HG03095 (cell line): ENCODE measurements at regions not wholly inside any gene's neighbourhood (a gene's known extent, or its start where the extent isn't known, plus 50 kb on each side); places are given as distances from the start of the nearest gene placed in this dataset.
A peak's percentile ranks its signal among the peaks of the same experiment; 100 is the strongest.
"Not testable (repeated sequence)": the region's sequence is repeated elsewhere in the genome, so short reads cannot be mapped to it uniquely, and the experiment has no call there.

Experiments
- ATAC-seq: cut with Tn5 transposase; IDR thresholded peaks from one replicate; pipeline ENCODE4 v1.9.1; 2021; ENCODE audit warnings: moderate library complexity; ENCODE audit not compliant: unreplicated experiment

GRCh38 chr15:26083896-26084295 lies 220.8 kb upstream of the ATP10A start:
- no peak for ATAC-seq

GRCh38 chr15:26083457-26083856 lies 220.3 kb upstream of the ATP10A start:
- ATAC-seq: no peak

DNA sequence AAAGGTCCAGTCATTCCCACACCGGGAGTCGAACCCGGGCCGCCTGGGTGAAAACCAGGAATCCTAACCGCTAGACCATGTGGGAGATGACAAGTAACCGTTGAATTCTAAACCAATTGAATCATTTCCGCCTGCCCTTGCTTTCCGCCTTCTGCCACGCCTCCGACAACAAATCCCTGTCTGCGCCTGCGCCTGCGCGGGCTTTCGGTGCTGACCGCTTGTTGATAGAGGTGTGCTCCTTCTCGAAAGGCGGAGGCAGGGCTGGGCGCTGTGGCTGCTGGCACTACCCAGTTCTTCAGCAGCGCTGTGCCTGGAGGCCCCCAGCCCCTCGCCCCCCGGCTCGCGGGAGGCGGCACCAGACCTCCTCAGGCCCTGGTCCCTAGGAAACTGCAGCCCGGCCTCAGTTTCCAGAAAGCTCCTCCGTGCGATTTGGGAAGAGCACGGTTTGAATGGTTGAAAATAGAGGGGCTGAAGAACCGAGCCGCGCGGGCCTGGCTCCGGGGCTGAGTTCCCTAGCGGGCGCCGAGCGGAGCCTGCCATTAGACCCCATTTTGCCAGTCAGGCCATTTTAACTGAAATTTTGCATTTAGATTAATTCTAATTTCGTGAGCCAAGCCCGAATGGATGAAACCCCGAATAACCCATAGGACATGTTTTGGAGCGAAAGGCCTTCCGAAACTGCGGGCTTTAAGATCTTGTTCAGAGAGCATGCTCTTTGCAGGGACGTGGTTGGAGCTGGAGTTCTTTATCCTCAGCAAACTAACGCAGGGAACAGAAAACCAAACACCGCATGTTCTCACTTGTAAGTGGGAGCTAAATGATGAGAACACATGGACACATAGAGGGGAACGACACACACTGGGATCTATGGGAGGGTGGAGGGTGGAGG lies 219.3 kb upstream of the ATP10A start:
- ATAC-seq: peak; percentile 93

DNA sequence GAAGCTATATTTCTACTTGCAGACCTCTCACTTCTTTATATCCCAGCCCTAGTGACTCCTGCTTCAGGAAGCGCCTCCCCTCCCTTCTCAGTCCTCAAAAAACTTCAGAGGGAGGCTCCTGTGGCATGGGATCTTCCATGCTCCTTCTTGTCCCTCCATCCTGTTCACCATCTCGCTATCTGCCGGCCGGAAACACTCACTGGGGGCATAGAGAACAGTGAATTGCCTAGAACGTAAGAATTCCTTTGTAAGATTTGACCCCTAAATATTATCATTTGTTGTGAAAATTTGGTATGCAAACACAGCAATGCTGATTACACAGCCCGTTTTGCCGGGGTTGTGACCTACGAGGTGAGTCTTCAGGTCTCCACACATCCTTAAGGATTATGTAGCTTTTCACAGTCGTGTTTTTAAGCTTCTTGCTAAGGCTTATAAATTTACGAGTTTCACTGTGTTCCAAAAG lies 218.7 kb upstream of the ATP10A start:
- no peak for ATAC-seq

- no peak for ATAC-seq
Observed at GRCh38 chr15:26075770-26076169, 212.6 kb upstream of the ATP10A start.

- ATAC-seq: no peak
Observed at GRCh38 chr15:26073430-26074333, 210.6 kb upstream of the ATP10A start.

GRCh38 chr15:26070095-26070532 lies 207.0 kb upstream of the ATP10A start:
- ATAC-seq: no peak

GRCh38 chr15:26069231-26069641 lies 206.1 kb upstream of the ATP10A start:
- ATAC-seq: no peak

- no peak for ATAC-seq
Observed at GRCh38 chr15:26066896-26067295, 203.8 kb upstream of the ATP10A start.

DNA sequence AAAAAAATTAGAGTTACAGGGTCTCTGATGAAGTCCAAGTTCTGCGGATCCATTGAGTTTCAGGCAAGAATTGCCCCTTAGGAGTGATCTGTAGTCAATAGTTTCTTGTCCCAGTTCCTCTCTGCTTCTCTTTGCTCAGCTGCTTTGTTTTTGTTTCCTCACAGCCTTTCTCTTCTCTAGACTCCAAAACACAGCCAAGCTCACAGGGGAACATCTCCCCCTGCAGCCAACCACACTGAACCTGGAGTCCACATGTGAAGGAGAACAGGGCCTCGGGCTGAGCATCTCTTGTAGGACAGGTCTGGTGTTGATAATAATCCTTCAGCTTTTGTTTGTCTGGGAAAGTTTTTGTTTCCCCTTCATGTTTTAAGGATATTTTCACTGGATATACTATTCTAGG lies 202.6 kb upstream of the ATP10A start:
- no peak for ATAC-seq

GRCh38 chr15:26061248-26061647 lies 198.1 kb upstream of the ATP10A start:
- no peak for ATAC-seq

DNA sequence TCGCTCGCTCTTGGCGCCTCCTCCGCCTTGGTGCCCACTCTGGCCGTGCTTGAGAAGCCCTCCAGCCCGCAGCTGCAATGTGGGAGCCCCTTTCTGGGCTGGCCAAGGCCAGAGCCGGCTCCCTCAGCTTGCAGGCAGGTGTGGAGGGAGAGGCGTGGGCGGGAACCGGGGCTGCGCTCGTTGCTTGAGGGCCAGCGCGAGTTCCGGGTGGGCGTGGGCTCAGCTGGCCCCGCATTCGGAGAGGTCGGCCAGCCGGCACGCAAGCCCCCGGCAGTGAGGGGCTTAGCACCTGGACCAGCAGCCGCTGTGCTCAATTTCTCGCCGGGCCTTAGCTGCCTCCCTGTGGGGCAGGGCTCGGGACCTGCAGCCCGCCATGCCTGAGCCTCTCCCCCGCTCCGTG lies 193.6 kb upstream of the ATP10A start:
- not testable (repeated sequence) for ATAC-seq

DNA sequence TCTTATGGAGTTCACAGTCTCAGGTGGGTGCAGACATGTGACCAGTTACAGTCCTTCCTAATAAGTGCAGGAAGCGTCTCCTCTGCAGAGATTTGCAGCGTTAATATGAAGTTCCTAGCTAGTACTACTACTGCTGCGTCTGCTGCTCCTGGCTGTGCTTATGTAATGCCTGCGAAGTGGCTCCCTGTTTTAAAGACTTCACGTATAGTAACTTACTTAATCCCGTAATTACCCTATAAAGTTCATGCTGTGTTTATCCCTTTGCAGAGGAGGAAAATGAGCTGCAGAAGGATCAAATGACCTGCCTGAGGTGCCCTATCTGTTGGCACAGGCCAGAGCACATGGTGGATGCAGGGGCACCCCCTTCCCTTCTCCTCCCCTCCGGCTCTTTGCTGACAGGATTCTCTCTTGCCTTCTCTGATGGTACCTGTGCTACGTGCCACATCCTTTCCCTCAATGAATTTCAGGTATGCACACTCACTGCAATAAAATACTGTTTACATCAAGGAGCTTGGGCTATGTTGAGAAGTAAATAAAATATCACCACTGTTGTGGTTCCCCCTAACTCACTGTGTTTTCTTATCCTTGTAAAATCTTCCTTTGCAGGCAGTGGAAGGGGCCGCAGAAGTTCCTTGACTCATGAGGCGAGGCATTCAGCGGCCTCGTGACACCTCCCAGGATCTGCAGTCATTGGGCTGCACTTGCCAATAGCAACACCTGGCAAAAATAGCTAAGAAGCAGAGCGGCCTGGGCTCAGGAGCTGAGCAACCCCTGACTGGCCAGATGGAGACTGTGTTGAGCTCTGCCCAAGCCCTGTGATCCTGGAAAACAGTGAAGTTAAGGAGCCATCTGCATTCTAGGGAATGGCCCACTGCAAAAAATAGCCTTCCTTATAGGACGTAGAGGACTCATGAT lies 188.9 kb upstream of the ATP10A start:
- no peak for ATAC-seq

DNA sequence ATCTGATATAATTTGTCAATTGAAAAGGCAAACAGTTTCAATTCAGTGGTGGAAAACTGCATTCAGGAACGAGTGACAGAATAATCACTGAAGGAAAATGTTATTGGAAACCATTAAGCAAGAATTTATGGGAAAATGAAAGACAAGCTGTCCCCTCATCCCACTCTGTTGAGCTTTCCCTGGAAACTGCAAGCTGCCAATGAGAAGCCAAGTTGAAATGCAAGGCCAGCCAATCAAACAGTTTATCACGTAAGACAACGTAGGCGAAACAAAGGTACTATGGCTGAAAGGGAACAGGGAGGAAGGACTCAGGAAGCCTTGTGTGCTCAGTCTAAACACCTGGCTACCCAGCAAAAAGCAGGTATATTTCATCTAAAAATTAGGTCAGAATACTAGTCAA lies 187.9 kb upstream of the ATP10A start:
- ATAC-seq: no peak

GRCh38 chr15:26049900-26050657 lies 187.0 kb upstream of the ATP10A start:
- no peak for ATAC-seq

DNA sequence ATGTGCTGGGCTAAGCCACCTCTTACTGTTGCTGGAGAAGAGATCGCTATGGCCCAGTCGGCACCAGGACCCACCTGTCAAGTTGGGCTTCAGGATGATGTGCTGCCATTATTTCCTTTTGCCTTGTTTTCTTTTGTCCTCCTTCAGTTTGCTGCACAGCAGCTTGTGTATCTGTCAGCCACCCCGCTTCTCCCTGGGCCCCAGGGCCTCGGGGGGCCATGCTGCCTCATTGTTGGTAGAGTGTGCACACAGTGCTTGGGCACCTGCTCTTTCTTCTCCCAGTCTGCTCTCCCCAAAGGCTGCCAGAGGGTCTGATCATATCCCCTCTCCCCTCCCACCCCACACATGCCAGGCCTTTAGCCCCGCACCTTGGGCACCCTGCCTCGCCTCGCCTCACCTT lies 185.5 kb upstream of the ATP10A start:
- no peak for ATAC-seq

- ATAC-seq: no peak
Observed at GRCh38 chr15:26045516-26045915, 182.4 kb upstream of the ATP10A start.

GRCh38 chr15:26043018-26043417 lies 179.9 kb upstream of the ATP10A start:
- no peak for ATAC-seq

GRCh38 chr15:26038693-26039092 lies 175.6 kb upstream of the ATP10A start:
- ATAC-seq: no peak

DNA sequence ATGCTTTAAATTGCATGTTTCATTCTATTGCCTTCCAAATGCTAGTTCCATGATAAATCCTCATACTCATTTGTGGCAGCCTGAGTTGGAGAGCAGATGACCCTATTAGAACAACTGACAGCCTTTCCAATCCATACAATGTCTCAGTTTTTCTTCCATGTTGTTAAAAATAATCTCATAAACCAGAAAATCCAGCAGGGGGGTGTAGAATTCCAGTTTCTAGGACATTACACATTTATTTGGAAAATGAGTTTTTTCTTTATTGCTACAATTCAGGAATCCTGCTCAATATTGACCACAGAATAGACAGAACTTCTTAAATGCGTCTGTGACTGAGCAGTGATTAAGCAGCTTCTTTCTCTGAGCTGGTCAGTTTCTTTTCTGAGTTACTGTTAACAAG lies 174.2 kb upstream of the ATP10A start:
- no peak for ATAC-seq
